PC-9 (cell line): ENCODE measurements at regions not wholly inside any gene's neighbourhood (a gene's known extent, or its start where the extent isn't known, plus 50 kb on each side); places are given as distances from the start of the nearest gene placed in this dataset.

Source experiments
- BruUV-seq: library from RNA; stranded (reverse); fragments of 400-500 nt; replicated peaks from 2 replicates; lab custom pipeline; 2021; lab: Mats Ljungman, UMichigan
- CTCF ChIA-PET: fragments of 300-600 bp; sonication (Branson Sonifier 250); formaldehyde crosslinking; loops from one replicate; lab custom pipeline; 2022; ENCODE audit warnings: antibody characterized with exemption; lab: Charles Lee
- POLR2A ChIA-PET: fragments of 300-600 bp; sonication (Branson Sonifier 250); formaldehyde crosslinking; loops from one replicate; lab custom pipeline; 2022; ENCODE audit warnings: antibody characterized with exemption; ENCODE audit not compliant: unreplicated experiment; lab: Charles Lee
- DNase-seq, 2 experiments: peaks; one replicate each; pipeline versions ENCODE4 v3.0.0 to v3.0.0-alpha.2; 2015 to 2022; ENCODE audit warnings: mixed read lengths in 1 of 2
- H2AFZ ChIP-seq: fragments of 200-600 bp; sonication (generic); 2 replicates; pipeline ENCODE4 v1.8.1; 2017; ENCODE audit warnings: antibody characterized with exemption
- H3F3A ChIP-seq: fragments of 200-600 bp; sonication (generic); 2 replicates; pipeline ENCODE4 v1.8.1; 2017; ENCODE audit warnings: antibody characterized with exemption, mild to moderate bottlenecking, low read depth; ENCODE audit not compliant: insufficient read depth
- H3K27ac ChIP-seq: fragments of 200-600 bp; sonication (generic); 2 replicates; pipeline ENCODE4 v1.6.1; 2016; ENCODE audit warnings: mixed run types
- H3K27me3 ChIP-seq: fragments of 200-600 bp; sonication (generic); 2 replicates; pipeline ENCODE4 v1.6.1; 2016; ENCODE audit warnings: low read depth, mixed run types; ENCODE audit not compliant: insufficient read depth
- H3K36me3 ChIP-seq: fragments of 200-600 bp; sonication (generic); 2 replicates; pipeline ENCODE4 v1.6.1; 2016; ENCODE audit warnings: low read depth, mixed run types
- H3K4me1 ChIP-seq: fragments of 200-600 bp; sonication (generic); replicated peaks from 2 replicates; pipeline ENCODE4 v1.6.1; 2016; ENCODE audit warnings: mixed run types; ENCODE audit not compliant: insufficient read depth
- H3K4me2 ChIP-seq: fragments of 200-600 bp; sonication (generic); 2 replicates; pipeline ENCODE4 v1.6.1; 2017; ENCODE audit warnings: mixed run types
- H3K4me3 ChIP-seq: fragments of 200-600 bp; sonication (generic); 2 replicates; pipeline ENCODE4 v1.6.1; 2016; ENCODE audit warnings: mixed run types
- H3K79me2 ChIP-seq: fragments of 200-600 bp; sonication (generic); 2 replicates; pipeline ENCODE4 v1.6.1; 2017; ENCODE audit warnings: low read depth, mixed run types
- H3K9me2 ChIP-seq: fragments of 200-600 bp; sonication (generic); 2 replicates; pipeline ENCODE4 v1.8.1; 2017; ENCODE audit warnings: mild to moderate bottlenecking; ENCODE audit not compliant: insufficient read depth
- H3K9me3 ChIP-seq: fragments of 200-600 bp; sonication (generic); 2 replicates; pipeline ENCODE4 v1.8.1; 2016; ENCODE audit warnings: low read depth; ENCODE audit not compliant: insufficient read depth
- H4K20me1 ChIP-seq: fragments of 200-600 bp; sonication (generic); 2 replicates; pipeline ENCODE4 v1.8.1; 2017; ENCODE audit not compliant: insufficient read depth
- EZH2 ChIP-seq: fragments of 200-600 bp; sonication (generic); IDR thresholded peaks from 2 replicates; pipeline ENCODE4 v1.8.0; 2017; ENCODE audit warnings: antibody characterized with exemption, low read depth
- intact Hi-C: fragments of 100-400 bp; cut with micrococcal nuclease; formaldehyde crosslinking; loops from one replicate; pipeline ENCODE4 v1.10.0; 2022; ENCODE audit not compliant: unreplicated experiment
- TF ChIP-seq, protein P1 (sequence below): fragments of 200-600 bp; sonication (generic); conservative IDR thresholded peaks from 2 replicates; pipeline ENCODE4 v1.6.1; 2017; ENCODE audit warnings: mixed run types, antibody characterized with exemption, mild to moderate bottlenecking, moderate library complexity

DNA sequence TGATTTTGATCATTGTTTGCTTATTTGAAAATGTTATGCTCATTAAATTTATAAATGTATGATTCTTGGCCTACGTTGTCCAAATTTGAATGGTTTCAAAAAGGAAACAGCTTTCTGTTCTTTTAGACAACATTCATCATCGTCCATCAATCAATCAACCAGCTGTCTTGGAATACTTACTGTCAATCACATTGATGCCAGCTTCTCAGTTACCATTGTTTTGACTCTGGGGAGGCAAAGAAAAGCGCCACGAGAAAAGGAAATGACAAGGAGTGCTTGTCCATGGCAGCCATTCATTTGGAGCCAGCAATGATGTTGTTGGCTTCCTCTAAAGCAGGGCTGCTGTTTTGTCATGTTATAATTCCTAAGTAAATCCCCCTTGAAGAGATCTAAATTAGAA is 62.2 kb upstream of the TP63 start:
- intact Hi-C loops: no loop called here
- Histone ChIP-seq H2AFZ (no peak overlapping the region), H3K9me2 (no peaks in the 10 kb centered on the region), H3K27me3 (no peaks in the 10 kb centered on the region), H3F3A (peaks cover 33% of the 10 kb centered on the region), H3K4me2 (no peak overlapping the region), H3K4me1 (peaks cover 40% of the 10 kb centered on the region), H3K9me3 (peaks cover 39% of the 10 kb centered on the region), H4K20me1 (no peaks in the 10 kb centered on the region), H3K27ac (no peak overlapping the region), H3K4me3 (no peak overlapping the region), H3K79me2 (no peaks in the 10 kb centered on the region), H3K36me3 (peaks cover 1% of the 10 kb centered on the region; the same call in 1 of the 2 replicates)
- POLR2A ChIA-PET: no interaction called here
- BruUV-seq: no TSS peak
- CTCF ChIA-PET: no interaction called here
- no peak for DNase-seq
- TF ChIP-seq, protein P1, sequence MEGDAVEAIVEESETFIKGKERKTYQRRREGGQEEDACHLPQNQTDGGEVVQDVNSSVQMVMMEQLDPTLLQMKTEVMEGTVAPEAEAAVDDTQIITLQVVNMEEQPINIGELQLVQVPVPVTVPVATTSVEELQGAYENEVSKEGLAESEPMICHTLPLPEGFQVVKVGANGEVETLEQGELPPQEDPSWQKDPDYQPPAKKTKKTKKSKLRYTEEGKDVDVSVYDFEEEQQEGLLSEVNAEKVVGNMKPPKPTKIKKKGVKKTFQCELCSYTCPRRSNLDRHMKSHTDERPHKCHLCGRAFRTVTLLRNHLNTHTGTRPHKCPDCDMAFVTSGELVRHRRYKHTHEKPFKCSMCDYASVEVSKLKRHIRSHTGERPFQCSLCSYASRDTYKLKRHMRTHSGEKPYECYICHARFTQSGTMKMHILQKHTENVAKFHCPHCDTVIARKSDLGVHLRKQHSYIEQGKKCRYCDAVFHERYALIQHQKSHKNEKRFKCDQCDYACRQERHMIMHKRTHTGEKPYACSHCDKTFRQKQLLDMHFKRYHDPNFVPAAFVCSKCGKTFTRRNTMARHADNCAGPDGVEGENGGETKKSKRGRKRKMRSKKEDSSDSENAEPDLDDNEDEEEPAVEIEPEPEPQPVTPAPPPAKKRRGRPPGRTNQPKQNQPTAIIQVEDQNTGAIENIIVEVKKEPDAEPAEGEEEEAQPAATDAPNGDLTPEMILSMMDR: no peak
- TF ChIP-seq EZH2: no peak

DNA sequence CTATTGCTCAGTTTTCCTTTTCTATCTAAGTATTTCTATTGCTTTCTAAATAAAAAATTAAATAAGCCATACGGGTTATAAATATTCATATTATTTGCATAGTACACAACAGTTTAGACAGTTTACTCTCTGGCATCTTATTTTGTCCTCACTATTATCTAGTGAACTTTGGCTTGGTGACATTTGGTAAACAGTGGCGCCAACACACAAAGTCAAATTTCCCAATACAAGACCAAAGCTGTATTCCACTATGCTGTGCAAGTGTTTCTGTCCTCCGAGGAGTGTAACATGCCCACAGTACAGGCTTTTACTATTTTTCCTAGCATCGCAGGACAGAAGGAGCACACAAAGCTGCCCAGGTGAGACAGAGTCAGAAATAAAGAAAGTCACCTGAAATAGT is 61.7 kb upstream of the TP63 start:
- H3K27ac ChIP-seq: no peak overlapping the region
- H2AFZ ChIP-seq: no peak overlapping the region
- peaks cover 35% of the 10 kb centered on the region for H3K4me1 ChIP-seq
- intact Hi-C loops: no loop called here
- no peaks in the 10 kb centered on the region for H4K20me1 ChIP-seq
- H3K27me3 ChIP-seq: no peaks in the 10 kb centered on the region
- CTCF ChIA-PET: interaction anchor here (0.5 kb wide), 1 partner anchor 133 kb away, joined by 3 read pairs; no protein-coding TSS in a partner anchor
- peaks cover 39% of the 10 kb centered on the region for H3K9me3 ChIP-seq
- peaks cover 6% of the 10 kb centered on the region; the same call in 1 of the 2 replicates for H3K36me3 ChIP-seq
- TF ChIP-seq, protein P1: no peak
- TF ChIP-seq EZH2: no peak
- no peaks in the 10 kb centered on the region for H3K79me2 ChIP-seq
- DNase-seq: no peak
- H3K4me2 ChIP-seq: no peak overlapping the region
- POLR2A ChIA-PET: no interaction called here
- BruUV-seq: no TSS peak
- H3K4me3 ChIP-seq: no peak overlapping the region
- peaks cover 28% of the 10 kb centered on the region for H3F3A ChIP-seq
- H3K9me2 ChIP-seq: no peaks in the 10 kb centered on the region

DNA sequence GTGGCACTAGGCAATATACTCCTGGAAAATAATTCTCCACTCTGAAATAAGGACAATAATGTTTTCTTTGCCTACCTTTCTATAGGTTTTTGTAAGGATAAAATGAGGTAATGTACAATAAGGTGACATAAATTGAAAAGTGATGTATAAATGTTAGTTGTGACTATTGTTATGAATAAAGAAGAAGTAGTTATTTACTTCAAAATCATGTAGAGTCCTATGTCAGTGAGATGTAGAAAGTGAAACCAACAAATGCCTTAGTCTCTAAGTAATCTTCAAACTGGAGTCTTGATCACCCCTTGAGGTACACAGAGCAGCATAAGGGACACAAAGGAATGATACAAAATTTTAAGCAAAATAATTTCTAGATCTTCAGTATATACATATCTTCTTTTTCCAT is 60.3 kb upstream of the TP63 start:
- Histone ChIP-seq H3K9me2 (no peaks in the 10 kb centered on the region), H3K9me3 (peaks cover 43% of the 10 kb centered on the region), H3K79me2 (no peaks in the 10 kb centered on the region), H4K20me1 (no peaks in the 10 kb centered on the region), H3K4me1 (peaks cover 30% of the 10 kb centered on the region), H3K36me3 (peaks cover 9% of the 10 kb centered on the region; the same call in 1 of the 2 replicates), H2AFZ (no peak overlapping the region), H3K4me3 (no peak overlapping the region), H3K27me3 (no peaks in the 10 kb centered on the region), H3F3A (peaks cover 22% of the 10 kb centered on the region), H3K27ac (peak overlapping the region; percentile 91), H3K4me2 (no peak overlapping the region)
- TF ChIP-seq, protein P1: no peak
- TF ChIP-seq EZH2: no peak
- no peak for DNase-seq
- POLR2A ChIA-PET: interaction anchor here (0.6 kb wide), 1 partner anchor 154 kb away, joined by 8 read pairs; no protein-coding TSS in a partner anchor
- intact Hi-C loops: no loop called here
- CTCF ChIA-PET: interaction anchor here (0.7 kb wide), 1 partner anchor 172 kb away, joined by 3 read pairs; no protein-coding TSS in a partner anchor
- no TSS peak for BruUV-seq
